Esophagus squamous epithelium (tissue), 5 donors: ENCODE measurements at regions not wholly inside any gene's neighbourhood (a gene's known extent, or its start where the extent isn't known, plus 50 kb on each side); places are given as distances from the start of the nearest gene placed in this dataset.

Experiments
- DNase-seq: peaks from one replicate; lab custom pipeline; 2025; lab: John Stamatoyannopoulos, UW
- H3K27ac ChIP-seq, 4 donors: fragments of 200-600 bp; sonication (generic); one replicate each; pipeline ENCODE4 v1.5.1; 2016 to 2019; ENCODE audit warnings: mild to moderate bottlenecking in 1 of 4
- H3K27me3 ChIP-seq, 4 donors: fragments of 200-600 bp; sonication (generic); 1 replicate in 3 of 4; 2 replicates in 1 of 4; pipeline versions ENCODE4 v1.5.1 to v1.6.0; 2017 to 2021; ENCODE audit warnings: antibody characterized with exemption in 1 of 4
- H3K36me3 ChIP-seq, 3 donors: fragments of 200-600 bp; sonication (generic); one replicate each; pipeline ENCODE4 v1.5.1; 2016 to 2019
- H3K4me1 ChIP-seq, 3 donors: fragments of 200-600 bp; sonication (generic); one replicate each; pipeline ENCODE4 v1.5.1; 2017 to 2019
- H3K4me3 ChIP-seq, 4 donors: fragments of 200-600 bp; sonication (generic); 1 replicate in 3 of 4; 2 replicates in 1 of 4; pipeline ENCODE4 v1.5.1; 2016 to 2019; ENCODE audit warnings: mild to moderate bottlenecking in 2 of 4, moderate library complexity in 1 of 4
- H3K9me3 ChIP-seq, 3 donors: fragments of 200-600 bp; sonication (generic); one replicate each; pipeline ENCODE4 v1.5.1; 2016 to 2019
- CTCF ChIP-seq, 6 experiments: fragments of 450-650 bp in 4 of 6; fragments of 200-600 bp in 2 of 6; sonication (generic) in 2 of 6; IDR thresholded peaks; one replicate each; pipeline ENCODE4 v1.5.1; 2016 to 2019; ENCODE audit warnings: antibody characterized with exemption in 6 of 6, mild to moderate bottlenecking in 4 of 6, moderate library complexity in 4 of 6
- POLR2A ChIP-seq, 4 donors: fragments of 450-650 bp; IDR thresholded peaks; one replicate each; pipeline ENCODE4 v1.6.1; 2017; ENCODE audit warnings: antibody characterized with exemption in 4 of 4, mild to moderate bottlenecking in 4 of 4, moderate library complexity in 3 of 4
- WGBS, 2 donors: methylation state at CpG; one replicate each; pipeline ENCODE4 v1.1.5; 2018; 5-methylcytosine and 5-hydroxymethylcytosine counted together
- intact Hi-C: fragments of 100-400 bp; cut with DNase I; formaldehyde crosslinking; loops from one replicate; pipeline ENCODE4 v1.15.0; 2022
- donor health status: DM: yes; HTN: yes; CAD: no.

- TF ChIP-seq POLR2A (IDR thresholded peaks at IDR 0.05) (no peak), CTCF (IDR thresholded peaks at IDR 0.05) (no peak)
- no peaks in the 10 kb centered on the region for H3K27me3 ChIP-seq
- no peak overlapping the region for H3K4me3 ChIP-seq
- intact Hi-C loops, result no loop called here
- peaks cover 0 to 21% (median 6%) of the 10 kb centered on the region in 3 donors for H3K4me1 ChIP-seq
- no peaks in the 10 kb centered on the region for H3K36me3 ChIP-seq
- H3K27ac ChIP-seq, result no peak overlapping the region
- 15 to 47% methylated on average over 1 of the region's 1 CpG for WGBS, 2 donors
- DNase-seq, result no peak
- no peaks in the 10 kb centered on the region for H3K9me3 ChIP-seq
These were observed 257.6 kb upstream of the CXXC4 start for GRCh38 chr4:104752337-104752736.

- Histone ChIP-seq H3K36me3 (no peaks in the 10 kb centered on the region), H3K27ac (no peak overlapping the region), H3K27me3 (peaks cover 0 to 2% (median 0%) of the 10 kb centered on the region in 4 donors), H3K4me3 (no peak overlapping the region), H3K9me3 (no peaks in the 10 kb centered on the region), H3K4me1 (peaks cover 0 to 10% (median 3%) of the 10 kb centered on the region in 3 donors)
- intact Hi-C loops, result no loop called here
- 63 to 83% methylated on average over 1 of the region's 1 CpG for WGBS, 2 donors
- no peak for DNase-seq
- TF ChIP-seq POLR2A (IDR thresholded peaks at IDR 0.05) (no peak), CTCF (IDR thresholded peaks at IDR 0.05) (no peak)
These were observed 262.1 kb upstream of the CXXC4 start for GRCh38 chr4:104756837-104757236.

GRCh38 chr4:104758574-104758973 is 263.9 kb upstream of the CXXC4 start:
- Histone ChIP-seq H3K4me1 (peaks cover 0 to 4% (median 0%) of the 10 kb centered on the region in 3 donors), H3K27ac (no peak overlapping the region), H3K9me3 (no peaks in the 10 kb centered on the region), H3K36me3 (no peaks in the 10 kb centered on the region), H3K4me3 (no peak overlapping the region), H3K27me3 (peaks cover 0 to 2% (median 0%) of the 10 kb centered on the region in 4 donors)
- TF ChIP-seq CTCF (IDR thresholded peaks at IDR 0.05) (no peak), POLR2A (IDR thresholded peaks at IDR 0.05) (no peak)
- intact Hi-C loops, result no loop called here
- no peak for DNase-seq
- 96% methylated on average over 2 of the region's 2 CpGs for WGBS, 2 donors

- Histone ChIP-seq H3K4me3 (no peak overlapping the region), H3K27me3 (no peaks in the 10 kb centered on the region), H3K9me3 (no peaks in the 10 kb centered on the region), H3K4me1 (peaks cover 0 to 10% (median 0%) of the 10 kb centered on the region in 3 donors), H3K36me3 (no peaks in the 10 kb centered on the region), H3K27ac (no peak overlapping the region)
- no peak for TF ChIP-seq CTCF (IDR thresholded peaks at IDR 0.05)
- intact Hi-C loops, result no loop called here
- no peak for DNase-seq
- WGBS, 2 donors, result 21 to 44% methylated on average over 5 of the region's 5 CpGs
These were observed 269.0 kb upstream of the CXXC4 start for GRCh38 chr4:104763554-104764222.

- Histone ChIP-seq H3K9me3 (no peaks in the 10 kb centered on the region), H3K27ac (no peak overlapping the region), H3K4me3 (no peak overlapping the region), H3K36me3 (no peaks in the 10 kb centered on the region), H3K4me1 (peaks cover 0 to 10% (median 0%) of the 10 kb centered on the region in 3 donors), H3K27me3 (no peaks in the 10 kb centered on the region)
- no peak for DNase-seq
- WGBS, 2 donors, result 81 to 85% methylated on average over 1 of the region's 1 CpG
- TF ChIP-seq POLR2A (IDR thresholded peaks at IDR 0.05), result no peak
- TF ChIP-seq CTCF (IDR thresholded peaks at IDR 0.05), result no peak
- intact Hi-C loops, result no loop called here
These were observed 272.0 kb upstream of the CXXC4 start for GRCh38 chr4:104766676-104767075.
